ENCODE measurements at regions not wholly inside any gene's neighbourhood (a gene's known extent, or its start where the extent isn't known, plus 50 kb on each side); places are given as distances from the start of the nearest gene placed in this dataset.

- TF ChIP-seq ZNF462 (CRISPR knock-in tag; IDR thresholded peaks at IDR 0.05) (no peak), POLR2AphosphoS5 (IDR thresholded peaks at IDR 0.05; ENCODE audit: low read depth) (no peak), ZNF331 (CRISPR knock-in tag; IDR thresholded peaks at IDR 0.05; ENCODE audit: low read depth) (no peak), ETS1 (IDR thresholded peaks at IDR 0.05) (no peak)
These were observed 128.7 kb downstream of the GASK1B start (continued) for GRCh38 chr4:158043971-158044618.

GRCh38 chr4:158042591-158043030, 130.2 kb downstream of the GASK1B start:
- Mint-ChIP-seq H3K27ac (no peak overlapping the region), H3K9me3 (no peaks in the 10 kb centered on the region), H3K4me3 (no peak overlapping the region), H3K27me3 (ENCODE audit: insufficient read depth, low read depth, poor library complexity) (no peaks in the 10 kb centered on the region), H3K36me3 (ENCODE audit: low read depth) (no peaks in the 10 kb centered on the region), H3K4me1 (no peaks in the 10 kb centered on the region)
- no peak overlapping the region for H3K4me2 ChIP-seq
- 0 out of 2 replicates have a peak, but pooled peaks cover 3% of the 10 kb centered on the region for H3K9me2 ChIP-seq (ENCODE audit: insufficient read depth)
- H2AFZ ChIP-seq, result no peak overlapping the region
- no peaks in the 10 kb centered on the region for H3K27me3 ChIP-seq (ENCODE audit: insufficient read depth)
- no peaks in the 10 kb centered on the region for H3K36me3 ChIP-seq (ENCODE audit: insufficient read depth)
- no peaks in the 10 kb centered on the region for H3K4me1 ChIP-seq (ENCODE audit: insufficient read depth)
- no peak overlapping the region for H3K27ac ChIP-seq (ENCODE audit: low read depth)
- no peaks in the 10 kb centered on the region for H3K79me2 ChIP-seq (replicated peaks; ENCODE audit: insufficient read depth)
- DNase-seq (ENCODE audit: low spot score) (no peak), ATAC-seq (no peak)
- H3K4me3 ChIP-seq, result no peak overlapping the region
- no peaks in the 10 kb centered on the region for H4K20me1 ChIP-seq (replicated peaks; ENCODE audit: insufficient read depth)
- H3F3A ChIP-seq (replicated peaks; ENCODE audit: low read depth), result no peaks in the 10 kb centered on the region
- TF ChIP-seq REST (IDR thresholded peaks at IDR 0.05; ENCODE audit: unreplicated experiment) (no peak), STAT1 (IDR thresholded peaks at IDR 0.05; ENCODE audit: unreplicated experiment) (no peak), POLR2AphosphoS5 (IDR thresholded peaks at IDR 0.05; ENCODE audit: low read depth) (no peak), NANOG (IDR thresholded peaks at IDR 0.05; ENCODE audit: borderline replicate concordance) (no peak), ETS1 (IDR thresholded peaks at IDR 0.05) (no peak), EZH2phosphoT487 (IDR thresholded peaks at IDR 0.05; ENCODE audit: unreplicated experiment) (no peak)
